Fibroblast of lung (primary cell): ENCODE measurements at regions not wholly inside any gene's neighbourhood (a gene's known extent, or its start where the extent isn't known, plus 50 kb on each side); places are given as distances from the start of the nearest gene placed in this dataset.

Source experiments
- DNase-seq, 2 donors: peaks; one replicate each; pipeline versions ENCODE4 v3.0.0 to v3.0.0-alpha.2; 2010; ENCODE audit warnings: low read depth in 2 of 2
- H2AFZ ChIP-seq: 2 replicates; pipeline ENCODE4 v1.5.1; 2012; ENCODE audit warnings: low read length, control low read depth, inconsistent platforms
- H3K27ac ChIP-seq: 2 replicates; pipeline ENCODE4 v1.5.1; 2011; ENCODE audit warnings: low read length, control low read depth; ENCODE audit not compliant: insufficient read depth
- H3K27me3 ChIP-seq: 2 replicates; pipeline ENCODE4 v1.5.1; 2011; ENCODE audit warnings: mild to moderate bottlenecking, low read length; ENCODE audit not compliant: control insufficient read depth, insufficient read depth
- H3K36me3 ChIP-seq: 2 replicates; pipeline ENCODE4 v1.5.1; 2011; ENCODE audit warnings: low read length; ENCODE audit not compliant: control insufficient read depth, insufficient read depth
- H3K4me1 ChIP-seq: 2 replicates; pipeline ENCODE4 v1.5.1; 2011; ENCODE audit warnings: low read length; ENCODE audit not compliant: control insufficient read depth, insufficient read depth; ENCODE audit errors: extremely low read depth
- H3K4me2 ChIP-seq: 2 replicates; pipeline ENCODE4 v1.5.1; 2011; ENCODE audit warnings: low read length, control low read depth; ENCODE audit not compliant: insufficient read depth; ENCODE audit errors: extremely low read depth
- H3K4me3 ChIP-seq, 4 experiments: fragments of 200-600 bp in 1 of 4; sonication (generic) in 1 of 4; replicated peaks in 1 of 4; 2 replicates each; pipeline ENCODE4 v1.5.1; 2011 to 2016; ENCODE audit warnings: low read length in 4 of 4, low read depth in 3 of 4, mild to moderate bottlenecking in 3 of 4, control low read depth in 2 of 4, inconsistent platforms in 1 of 4, mixed read lengths in 1 of 4; ENCODE audit not compliant: insufficient read depth in 1 of 4; ENCODE audit errors: control extremely low read depth in 1 of 4
- H3K79me2 ChIP-seq: 2 replicates; pipeline ENCODE4 v1.5.1; 2012; ENCODE audit warnings: mild to moderate bottlenecking, low read length, inconsistent platforms; ENCODE audit not compliant: control insufficient read depth, insufficient read depth
- H3K9ac ChIP-seq: 2 replicates; pipeline ENCODE4 v1.5.1; 2011; ENCODE audit warnings: mild to moderate bottlenecking, low read length, control low read depth; ENCODE audit not compliant: insufficient read depth
- H3K9me3 ChIP-seq: 2 replicates; pipeline ENCODE4 v1.5.1; 2012; ENCODE audit warnings: low read depth, low read length; ENCODE audit not compliant: control insufficient read depth, insufficient read depth
- H4K20me1 ChIP-seq: 2 replicates; pipeline ENCODE4 v1.5.1; 2011; ENCODE audit warnings: low read length; ENCODE audit not compliant: control insufficient read depth, insufficient read depth; ENCODE audit errors: extremely low read depth
- CTCF ChIP-seq, 2 donors: IDR thresholded peaks in 1 of 2; conservative IDR thresholded peaks in 1 of 2; 1 replicate in 1 of 2; 2 replicates in 1 of 2; pipeline ENCODE4 v1.5.1; 2011 to 2012; ENCODE audit warnings: low read length in 2 of 2, control low read depth in 1 of 2, inconsistent platforms in 1 of 2, low read depth in 1 of 2, mild to moderate bottlenecking in 1 of 2
- EZH2 ChIP-seq: IDR thresholded peaks from 2 replicates; pipeline ENCODE4 v1.5.1; 2012; ENCODE audit warnings: low read length, control low read depth, mild to moderate bottlenecking; ENCODE audit errors: missing control alignments

DNA sequence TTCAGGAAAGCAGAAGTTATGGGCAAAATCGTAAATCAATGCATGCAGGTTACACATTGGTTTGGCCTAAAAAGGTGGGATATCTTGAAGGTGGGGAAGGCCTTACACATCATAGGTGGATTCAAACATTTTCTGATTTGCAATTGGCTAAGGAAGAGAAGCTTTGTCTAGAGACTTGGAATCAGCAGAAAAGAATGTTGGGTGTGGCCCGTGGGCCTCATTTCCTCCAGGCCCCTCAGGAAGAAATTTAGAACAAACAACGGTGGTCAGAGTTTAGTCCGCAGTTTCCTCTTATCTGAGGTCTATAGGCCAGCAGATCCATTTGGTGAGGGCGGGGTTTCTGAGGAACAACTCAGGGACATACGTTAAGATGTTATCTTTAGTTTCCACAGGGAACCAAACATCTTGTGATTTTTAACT, 50.9 kb upstream of the AFF3 start:
- no peak overlapping the region for H2AFZ ChIP-seq
- H3K9ac ChIP-seq: no peak overlapping the region
- no peaks in the 10 kb centered on the region for H3K9me3 ChIP-seq
- no peak overlapping the region for H3K4me3 ChIP-seq
- no peaks in the 10 kb centered on the region for H3K27me3 ChIP-seq
- no peaks in the 10 kb centered on the region for H3K79me2 ChIP-seq
- H3K4me1 ChIP-seq: no peaks in the 10 kb centered on the region
- H3K36me3 ChIP-seq: no peaks in the 10 kb centered on the region
- no peaks in the 10 kb centered on the region for H4K20me1 ChIP-seq
- peak in 1 of 2 donors; percentile 40 for DNase-seq
- no peak overlapping the region for H3K27ac ChIP-seq
- TF ChIP-seq EZH2 (no peak), CTCF (conservative IDR thresholded peaks at IDR 0.05 in 1 of 2, IDR thresholded peaks at IDR 0.05 in 1 of 2; ENCODE audit: low read depth in 1 of 2, low read length in 2 of 2) (no peak)
- no peak overlapping the region for H3K4me2 ChIP-seq

DNA sequence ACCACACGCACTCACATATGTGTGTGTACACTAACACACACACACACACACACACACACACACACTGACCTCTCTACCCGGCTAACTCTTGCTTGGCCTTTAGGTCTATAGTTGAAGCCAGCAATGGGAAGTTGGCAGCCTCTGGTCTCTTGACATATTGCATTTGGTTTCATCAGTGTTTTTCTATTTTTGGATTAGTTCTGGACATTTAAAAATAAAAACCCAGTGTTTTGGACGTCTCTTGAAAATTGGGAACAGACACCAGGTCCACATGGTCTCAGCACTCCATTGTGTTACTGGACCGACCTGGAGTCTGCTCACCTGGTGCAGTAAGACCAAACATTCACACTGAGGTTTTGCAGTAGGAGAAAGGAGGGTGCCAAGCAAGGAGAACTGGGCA, 50.4 kb upstream of the AFF3 start:
- Histone ChIP-seq H3K36me3 (no peaks in the 10 kb centered on the region), H3K27ac (no peak overlapping the region), H3K4me1 (no peaks in the 10 kb centered on the region), H3K79me2 (no peaks in the 10 kb centered on the region), H3K9me3 (no peaks in the 10 kb centered on the region), H3K9ac (no peak overlapping the region), H3K4me2 (no peak overlapping the region), H3K27me3 (no peaks in the 10 kb centered on the region), H4K20me1 (no peaks in the 10 kb centered on the region), H2AFZ (no peak overlapping the region), H3K4me3 (no peak overlapping the region)
- TF ChIP-seq EZH2 (no peak), CTCF (conservative IDR thresholded peaks at IDR 0.05 in 1 of 2, IDR thresholded peaks at IDR 0.05 in 1 of 2; ENCODE audit: low read depth in 1 of 2, low read length in 2 of 2) (no peak)
- peak in 1 of 2 donors; percentile 31 for DNase-seq

GRCh38 chr2:100192300-100192699, 49.9 kb upstream of the AFF3 start:
- Histone ChIP-seq H3K4me3 (no peak overlapping the region), H3K27ac (no peak overlapping the region), H3K27me3 (no peaks in the 10 kb centered on the region), H3K4me1 (no peaks in the 10 kb centered on the region), H3K9me3 (no peaks in the 10 kb centered on the region), H2AFZ (no peak overlapping the region), H4K20me1 (no peaks in the 10 kb centered on the region), H3K9ac (no peak overlapping the region), H3K79me2 (no peaks in the 10 kb centered on the region), H3K36me3 (no peaks in the 10 kb centered on the region), H3K4me2 (no peak overlapping the region)
- DNase-seq: no peak
- TF ChIP-seq CTCF (conservative IDR thresholded peaks at IDR 0.05 in 1 of 2, IDR thresholded peaks at IDR 0.05 in 1 of 2; ENCODE audit: low read depth in 1 of 2, low read length in 2 of 2) (no peak), EZH2 (no peak)
